ENCODE measurements at regions not wholly inside any gene's neighbourhood (a gene's known extent, or its start where the extent isn't known, plus 50 kb on each side); places are given as distances from the start of the nearest gene placed in this dataset.
"Not testable (repeated sequence)": the region's sequence is repeated elsewhere in the genome, so short reads cannot be mapped to it uniquely, and the experiment has no call there.

- TF ChIP-seq CTCF (conservative IDR thresholded peaks at IDR 0.05) (no peak), ZFX (IDR thresholded peaks at IDR 0.05) (no peak)
- no peak overlapping the region for H3K27ac ChIP-seq
Measured at GRCh38 chr21:20283836-20284235, 714.4 kb upstream of the NCAM2 start.

GRCh38 chr21:20292280-20292679, 705.9 kb upstream of the NCAM2 start:
- H3K27ac ChIP-seq = no peak overlapping the region
- TF ChIP-seq ZFX (IDR thresholded peaks at IDR 0.05) (no peak), CTCF (conservative IDR thresholded peaks at IDR 0.05) (no peak)

- H3K27ac ChIP-seq = not testable (repeated sequence)
Measured at GRCh38 chr21:20292854-20293253, 705.4 kb upstream of the NCAM2 start.

- no peak for TF ChIP-seq ZFX (IDR thresholded peaks at IDR 0.05)
- no peak for TF ChIP-seq CTCF (conservative IDR thresholded peaks at IDR 0.05)
- H3K27ac ChIP-seq = no peak overlapping the region
Measured at GRCh38 chr21:20301395-20301794, 696.8 kb upstream of the NCAM2 start.

GRCh38 chr21:20302084-20302483, 696.1 kb upstream of the NCAM2 start:
- no peak for TF ChIP-seq CTCF (conservative IDR thresholded peaks at IDR 0.05)
- TF ChIP-seq ZFX (IDR thresholded peaks at IDR 0.05) = no peak

GRCh38 chr21:20306836-20307235, 691.4 kb upstream of the NCAM2 start:
- TF ChIP-seq CTCF (conservative IDR thresholded peaks at IDR 0.05) = no peak
- TF ChIP-seq ZFX (IDR thresholded peaks at IDR 0.05) = no peak
- no peak overlapping the region for H3K27ac ChIP-seq

More at GRCh38 chr21:20302084-20302483, 696.1 kb upstream of the NCAM2 start:
- H3K27ac ChIP-seq = no peak overlapping the region

- TF ChIP-seq CTCF (conservative IDR thresholded peaks at IDR 0.05) (no peak), ZFX (IDR thresholded peaks at IDR 0.05) (no peak)
- H3K27ac ChIP-seq = no peak overlapping the region
Measured at GRCh38 chr21:20308586-20309315, 689.5 kb upstream of the NCAM2 start.

GRCh38 chr21:20311234-20311787, 686.9 kb upstream of the NCAM2 start:
- no peak overlapping the region for H3K27ac ChIP-seq
- no peak for TF ChIP-seq CTCF (conservative IDR thresholded peaks at IDR 0.05)
- no peak for TF ChIP-seq ZFX (IDR thresholded peaks at IDR 0.05)
